ENCODE measurements at regions not wholly inside any gene's neighbourhood (a gene's known extent, or its start where the extent isn't known, plus 50 kb on each side); places are given as distances from the start of the nearest gene placed in this dataset.

- TF ChIP-seq POLR2A (IDR thresholded peaks at IDR 0.05) (no peak), CTCF (IDR thresholded peaks at IDR 0.05) (no peak)
- H3K27ac ChIP-seq = no peak overlapping the region
- no peaks in the 10 kb centered on the region for H3K4me1 ChIP-seq
- no peak overlapping the region for H3K4me3 ChIP-seq
- intact Hi-C loops (cut with DNase I; ENCODE audit: low total_unique reads) = no loop called here
- no peaks in the 10 kb centered on the region for H3K9me3 ChIP-seq
- no peak for DNase-seq
- no peaks in the 10 kb centered on the region for H3K27me3 ChIP-seq
- H3K36me3 ChIP-seq = no peaks in the 10 kb centered on the region
These were observed 1006.8 kb upstream of the SEMA6D start for GRCh38 chr15:46710401-46710960.

GRCh38 chr15:46713045-46713444, 1004.3 kb upstream of the SEMA6D start:
- H3K4me1 ChIP-seq = no peaks in the 10 kb centered on the region
- no peaks in the 10 kb centered on the region for H3K36me3 ChIP-seq
- H3K4me3 ChIP-seq = no peak overlapping the region
- no peaks in the 10 kb centered on the region for H3K9me3 ChIP-seq
- H3K27ac ChIP-seq = no peak overlapping the region
- intact Hi-C loops (cut with DNase I; ENCODE audit: low total_unique reads) = no loop called here
- DNase-seq = no peak
- TF ChIP-seq POLR2A (IDR thresholded peaks at IDR 0.05) (no peak), CTCF (IDR thresholded peaks at IDR 0.05) (no peak)
- H3K27me3 ChIP-seq = no peaks in the 10 kb centered on the region

- Histone ChIP-seq H3K4me1 (no peaks in the 10 kb centered on the region), H3K4me3 (no peak overlapping the region), H3K27me3 (no peaks in the 10 kb centered on the region), H3K9me3 (no peaks in the 10 kb centered on the region), H3K36me3 (no peaks in the 10 kb centered on the region), H3K27ac (no peak overlapping the region)
- TF ChIP-seq POLR2A (IDR thresholded peaks at IDR 0.05) (no peak), CTCF (IDR thresholded peaks at IDR 0.05) (no peak)
- intact Hi-C loops (cut with DNase I; ENCODE audit: low total_unique reads) = no loop called here
- no peak for DNase-seq
These were observed 1002.4 kb upstream of the SEMA6D start for GRCh38 chr15:46714950-46715349.

- H3K27ac ChIP-seq = no peak overlapping the region
- H3K9me3 ChIP-seq = peaks cover 0 to 6% of the 10 kb centered on the region in 2 donors
- H3K36me3 ChIP-seq = no peaks in the 10 kb centered on the region
- intact Hi-C loops (cut with DNase I; ENCODE audit: low total_unique reads) = no loop called here
- H3K4me3 ChIP-seq = no peak overlapping the region
- no peak for TF ChIP-seq CTCF (IDR thresholded peaks at IDR 0.05)
- no peak for TF ChIP-seq POLR2A (IDR thresholded peaks at IDR 0.05)
- no peaks in the 10 kb centered on the region for H3K4me1 ChIP-seq
- no peaks in the 10 kb centered on the region for H3K27me3 ChIP-seq
- no peak for DNase-seq
These were observed 994.0 kb upstream of the SEMA6D start for GRCh38 chr15:46723308-46723707.

- Histone ChIP-seq H3K27ac (no peak overlapping the region), H3K9me3 (peaks cover 0 to 10% of the 10 kb centered on the region in 2 donors), H3K36me3 (no peaks in the 10 kb centered on the region), H3K4me1 (no peaks in the 10 kb centered on the region), H3K4me3 (no peak overlapping the region), H3K27me3 (no peaks in the 10 kb centered on the region)
- no peak for DNase-seq
- TF ChIP-seq CTCF (IDR thresholded peaks at IDR 0.05) (no peak), POLR2A (IDR thresholded peaks at IDR 0.05) (no peak)
- intact Hi-C loops (cut with DNase I; ENCODE audit: low total_unique reads) = no loop called here
These were observed 985.2 kb upstream of the SEMA6D start for GRCh38 chr15:46732060-46732459.

Measured in uterus (tissue), 3 donors.